T-cell (primary cell): ENCODE measurements at regions not wholly inside any gene's neighbourhood (a gene's known extent, or its start where the extent isn't known, plus 50 kb on each side); places are given as distances from the start of the nearest gene placed in this dataset.

Source experiments
- ATAC-seq, 4 experiments: fragments of 200-7000 bp in 3 of 4; fragments of 150-1000 bp in 1 of 4; cut with Tn5 transposase; replicated peaks in 1 of 4; 1 replicate in 3 of 4; 2 replicates in 1 of 4; pipeline ENCODE4 v1.10.0; 2021; ENCODE audit warnings: moderate library complexity in 3 of 4, mild to moderate bottlenecking in 2 of 4, moderate number of reproducible peaks in 1 of 4
- CTCF ChIA-PET, 2 donors: fragments of 300-600 bp; sonication (Branson Sonifier 250); formaldehyde crosslinking; loops; one replicate each; lab custom pipeline; 2022; ENCODE audit warnings: antibody characterized with exemption in 2 of 2; lab: Charles Lee
- POLR2A ChIA-PET, 2 donors: fragments of 300-600 bp; sonication (Branson Sonifier 250); formaldehyde crosslinking; loops; one replicate each; lab custom pipeline; 2022; ENCODE audit warnings: antibody characterized with exemption in 2 of 2; lab: Charles Lee
- DNase-seq, 35 experiments: peaks; one replicate each; pipeline versions ENCODE4 v3.0.0 to v3.0.0-alpha.2; 2013 to 2023
- H3K27ac ChIP-seq: one replicate; pipeline ENCODE4 v1.5.1; 2013; ENCODE audit warnings: low read length
- H3K27me3 ChIP-seq, 2 experiments: replicated peaks in 1 of 2; 1 replicate in 1 of 2; 2 replicates in 1 of 2; pipeline versions ENCODE4 v1.6.1 to v1.7.0; 2013; ENCODE audit warnings: low read length in 1 of 2, mixed read lengths in 1 of 2; ENCODE audit not compliant: control insufficient read depth in 2 of 2, insufficient read depth in 2 of 2; ENCODE audit errors: extremely low read depth in 1 of 2
- H3K36me3 ChIP-seq, 2 donors: 1 replicate in 1 of 2; 2 replicates in 1 of 2; pipeline versions ENCODE4 v1.6.1 to v1.7.0; 2013; ENCODE audit warnings: low read length in 1 of 2; ENCODE audit not compliant: control insufficient read depth in 2 of 2, insufficient read depth in 1 of 2; ENCODE audit errors: extremely low read depth in 1 of 2
- H3K4me1 ChIP-seq, 2 experiments: 1 replicate in 1 of 2; 2 replicates in 1 of 2; pipeline versions ENCODE4 v1.6.1 to v1.7.0; 2013; ENCODE audit warnings: low read length in 2 of 2, mixed read lengths in 1 of 2; ENCODE audit not compliant: insufficient read depth in 2 of 2, control insufficient read depth in 1 of 2; ENCODE audit errors: extremely low read depth in 1 of 2
- H3K4me3 ChIP-seq, 2 donors: 1 replicate in 1 of 2; 2 replicates in 1 of 2; pipeline versions ENCODE4 v1.5.1 to v1.7.0; 2013; ENCODE audit warnings: mild to moderate bottlenecking in 2 of 2, low read length in 1 of 2, moderate library complexity in 1 of 2; ENCODE audit not compliant: control insufficient read depth in 1 of 2; ENCODE audit errors: extremely low read depth in 1 of 2
- H3K9me3 ChIP-seq: 2 replicates; pipeline ENCODE4 v1.7.0; 2013
- H3K27ac Mint-ChIP-seq, 2 donors: one replicate each; pipeline ENCODE4 v1.8.0; 2020 to 2021; ENCODE audit warnings: mild to moderate bottlenecking in 2 of 2, mixed read lengths in 2 of 2
- H3K27me3 Mint-ChIP-seq, 2 donors: one replicate each; pipeline ENCODE4 v1.8.0; 2021 to 2022; ENCODE audit warnings: mixed read lengths in 2 of 2
- H3K36me3 Mint-ChIP-seq: one replicate; pipeline ENCODE4 v1.8.0; 2021; ENCODE audit warnings: mixed read lengths
- H3K4me1 Mint-ChIP-seq, 3 donors: one replicate each; pipeline ENCODE4 v1.8.0; 2020 to 2022; ENCODE audit warnings: mixed read lengths in 3 of 3, mild to moderate bottlenecking in 1 of 3
- H3K4me3 Mint-ChIP-seq, 3 donors: one replicate each; pipeline ENCODE4 v1.8.0; 2020 to 2022; ENCODE audit warnings: mild to moderate bottlenecking in 3 of 3, mixed read lengths in 3 of 3, moderate library complexity in 3 of 3
- H3K9me3 Mint-ChIP-seq, 3 donors: one replicate each; pipeline ENCODE4 v1.8.0; 2020 to 2022; ENCODE audit warnings: mixed read lengths in 3 of 3
- WGBS: methylation state at CpG from one replicate; pipeline ENCODE4 v1.1.5; 2013; ENCODE audit warnings: missing lambda C conversion rate; ENCODE audit not compliant: insufficient coverage; 5-methylcytosine and 5-hydroxymethylcytosine counted together

- no peak for ATAC-seq
- Histone ChIP-seq H3K27ac (no peak overlapping the region), H3K9me3 (no peaks in the 10 kb centered on the region), H3K27me3 (no peaks in the 10 kb centered on the region), H3K4me3 (no peak overlapping the region), H3K4me1 (no peaks in the 10 kb centered on the region), H3K36me3 (no peaks in the 10 kb centered on the region)
- Mint-ChIP-seq H3K9me3 (peaks cover 4 to 11% (median 5%) of the 10 kb centered on the region in 3 donors), H3K27ac (no peak overlapping the region), H3K4me1 (peaks cover 0 to 2% (median 0%) of the 10 kb centered on the region in 3 donors), H3K27me3 (peaks cover 0 to 3% of the 10 kb centered on the region in 2 donors), H3K4me3 (no peak overlapping the region), H3K36me3 (no peaks in the 10 kb centered on the region)
- DNase-seq, result no peak
- 98% methylated on average over 6 of the region's 14 CpGs for WGBS
- ChIA-PET POLR2A (no interaction called here), CTCF (no interaction called here)
Measured at GRCh38 chr9:134565316-134565915, 76.2 kb upstream of the COL5A1 start.

DNA sequence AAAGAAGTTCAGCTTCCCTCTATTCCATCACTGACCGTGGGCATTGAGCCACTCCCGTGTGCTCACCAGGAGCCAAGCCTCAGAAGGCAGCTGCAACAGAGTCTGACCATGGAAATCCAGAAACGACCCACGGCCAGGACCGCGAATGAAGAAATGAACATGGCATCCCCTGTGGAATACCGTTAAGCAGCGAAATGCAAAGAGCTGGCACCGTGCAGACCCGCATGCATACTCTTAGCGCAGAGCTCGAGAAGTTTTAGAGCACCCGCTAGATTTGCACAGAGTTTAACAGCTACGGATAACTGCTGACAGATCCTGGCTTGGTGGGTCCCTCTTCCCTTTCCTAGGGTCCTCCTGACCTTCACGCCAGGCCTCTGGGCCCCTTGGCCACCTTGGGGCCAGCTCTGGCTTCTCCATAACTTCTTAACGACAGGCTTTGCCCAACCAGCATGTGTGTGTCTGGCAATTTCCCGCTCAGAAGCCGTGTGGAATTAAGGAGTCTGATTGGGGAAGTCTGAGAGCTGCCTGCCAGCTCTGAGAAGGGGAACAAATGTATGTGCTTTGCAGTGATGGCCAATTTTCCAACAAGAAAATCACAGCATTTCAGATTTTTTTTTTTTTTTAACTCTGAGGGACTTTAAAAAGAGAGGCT, 75.3 kb upstream of the COL5A1 start:
- peaks cover 0 to 3% of the 10 kb centered on the region in 2 donors for H3K27me3 Mint-ChIP-seq
- no peak overlapping the region for H3K27ac ChIP-seq
- peaks cover 4 to 11% (median 5%) of the 10 kb centered on the region in 3 donors for H3K9me3 Mint-ChIP-seq
- DNase-seq, result peak in 1 of 35 experiments; percentile 17
- CTCF ChIA-PET, result no interaction called here
- no peaks in the 10 kb centered on the region for H3K36me3 Mint-ChIP-seq
- no peaks in the 10 kb centered on the region for H3K36me3 ChIP-seq
- no peak for ATAC-seq
- no peak overlapping the region for H3K4me3 ChIP-seq
- H3K4me1 Mint-ChIP-seq, result no peaks in the 10 kb centered on the region
- WGBS, result 92% methylated on average over 14 of the region's 18 CpGs
- POLR2A ChIA-PET, result interaction anchor here in 1 of 2 donors (0.7 kb wide), 1 partner anchor 88 kb away, joined by 3 read pairs; no protein-coding TSS in a partner anchor
- H3K4me3 Mint-ChIP-seq, result no peak overlapping the region
- H3K27me3 ChIP-seq, result no peaks in the 10 kb centered on the region
- no peaks in the 10 kb centered on the region for H3K9me3 ChIP-seq
- H3K4me1 ChIP-seq, result no peaks in the 10 kb centered on the region
- H3K27ac Mint-ChIP-seq, result no peak overlapping the region

GRCh38 chr9:134566936-134567335, 74.7 kb upstream of the COL5A1 start:
- DNase-seq, result peak in 1 of 35 experiments; percentile 19

GRCh38 chr9:134568116-134568515, 73.5 kb upstream of the COL5A1 start:
- H3K27me3 Mint-ChIP-seq, result peaks cover 0 to 3% of the 10 kb centered on the region in 2 donors
- Histone ChIP-seq H3K4me3 (no peak overlapping the region), H3K27me3 (no peaks in the 10 kb centered on the region), H3K4me1 (no peaks in the 10 kb centered on the region), H3K36me3 (no peaks in the 10 kb centered on the region), H3K9me3 (no peaks in the 10 kb centered on the region), H3K27ac (no peak overlapping the region)
- H3K27ac Mint-ChIP-seq, result no peak overlapping the region
- ATAC-seq (no peak), DNase-seq (peak in 1 of 35 experiments; percentile 7)
- ChIA-PET POLR2A (no interaction called here), CTCF (no interaction called here)
- no peak overlapping the region for H3K4me3 Mint-ChIP-seq
- H3K9me3 Mint-ChIP-seq, result peaks cover 4 to 11% (median 5%) of the 10 kb centered on the region in 3 donors
- no peaks in the 10 kb centered on the region for H3K4me1 Mint-ChIP-seq
- WGBS, result 69% methylated on average over 2 of the region's 5 CpGs
- H3K36me3 Mint-ChIP-seq, result no peaks in the 10 kb centered on the region

More at GRCh38 chr9:134566936-134567335, 74.7 kb upstream of the COL5A1 start:
- H3K36me3 Mint-ChIP-seq, result no peaks in the 10 kb centered on the region
- H3K4me3 Mint-ChIP-seq, result no peak overlapping the region
- Histone ChIP-seq H3K36me3 (no peaks in the 10 kb centered on the region), H3K27me3 (no peaks in the 10 kb centered on the region), H3K4me3 (no peak overlapping the region), H3K9me3 (no peaks in the 10 kb centered on the region), H3K4me1 (no peaks in the 10 kb centered on the region), H3K27ac (no peak overlapping the region)
- CTCF ChIA-PET, result no interaction called here
- peaks cover 4 to 11% (median 5%) of the 10 kb centered on the region in 3 donors for H3K9me3 Mint-ChIP-seq
- no peak overlapping the region for H3K27ac Mint-ChIP-seq
- H3K4me1 Mint-ChIP-seq, result no peaks in the 10 kb centered on the region
- WGBS, result 80% methylated on average over 3 of the region's 5 CpGs
- POLR2A ChIA-PET, result no interaction called here
- peaks cover 0 to 3% of the 10 kb centered on the region in 2 donors for H3K27me3 Mint-ChIP-seq
- ATAC-seq, result no peak

DNA sequence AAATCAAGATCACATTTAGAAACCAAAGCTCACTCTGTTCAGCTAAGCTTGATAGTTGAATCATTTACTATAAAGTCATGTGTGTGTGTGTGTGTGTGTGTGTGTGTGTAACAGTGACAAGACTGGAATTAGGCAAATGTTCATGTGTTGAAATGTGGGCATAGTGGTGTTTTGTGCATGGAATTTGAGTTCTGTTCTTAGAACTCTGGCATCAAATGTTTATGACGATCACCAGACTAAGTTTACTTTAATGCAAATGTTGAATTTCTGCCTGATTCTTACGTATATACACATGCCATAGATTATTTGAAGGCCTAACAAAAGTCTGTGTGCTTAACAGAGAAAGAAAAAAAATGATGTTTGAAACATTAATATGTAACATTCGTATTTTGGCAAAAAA, 72.8 kb upstream of the COL5A1 start:
- no peaks in the 10 kb centered on the region for H3K27me3 Mint-ChIP-seq
- DNase-seq (no peak), ATAC-seq (no peak)
- Histone ChIP-seq H3K27ac (no peak overlapping the region), H3K4me1 (no peaks in the 10 kb centered on the region), H3K36me3 (no peaks in the 10 kb centered on the region), H3K27me3 (no peaks in the 10 kb centered on the region), H3K4me3 (no peak overlapping the region), H3K9me3 (no peaks in the 10 kb centered on the region)
- ChIA-PET POLR2A (no interaction called here), CTCF (no interaction called here)
- no peaks in the 10 kb centered on the region for H3K4me1 Mint-ChIP-seq
- H3K9me3 Mint-ChIP-seq, result peaks cover 4 to 11% (median 5%) of the 10 kb centered on the region in 3 donors
- H3K27ac Mint-ChIP-seq, result no peak overlapping the region
- no CpG with 5 or more reads among the region's 3 CpGs for WGBS
- no peak overlapping the region for H3K4me3 Mint-ChIP-seq
- H3K36me3 Mint-ChIP-seq, result no peaks in the 10 kb centered on the region

DNA sequence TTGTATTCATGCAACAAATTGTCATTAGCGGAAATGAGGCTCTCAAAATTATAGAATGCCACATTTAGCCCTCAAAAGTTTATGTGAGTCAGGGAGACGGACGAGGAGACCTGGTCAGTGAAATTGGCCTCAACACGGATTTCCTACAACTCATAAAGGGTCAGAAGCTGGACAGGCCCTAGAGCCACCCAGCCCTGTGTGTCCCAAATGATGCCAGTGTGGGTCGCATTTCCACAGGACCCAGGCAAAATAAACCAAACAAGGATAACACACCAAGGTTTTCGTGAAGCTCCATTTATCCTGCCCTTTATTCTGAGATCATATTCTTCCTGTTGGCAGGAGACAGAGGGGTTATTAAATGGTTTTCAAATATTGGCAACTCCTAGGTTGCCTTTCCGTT, 72.0 kb upstream of the COL5A1 start:
- WGBS, result 72% methylated on average over 3 of the region's 7 CpGs
- no peaks in the 10 kb centered on the region for H3K27me3 Mint-ChIP-seq
- no peaks in the 10 kb centered on the region for H3K4me1 Mint-ChIP-seq
- Histone ChIP-seq H3K4me3 (no peak overlapping the region), H3K4me1 (no peaks in the 10 kb centered on the region), H3K27me3 (peaks cover 0 to under 1% of the 10 kb centered on the region in 2 experiments), H3K9me3 (no peaks in the 10 kb centered on the region), H3K27ac (no peak overlapping the region), H3K36me3 (no peaks in the 10 kb centered on the region)
- ChIA-PET POLR2A (no interaction called here), CTCF (no interaction called here)
- ATAC-seq (no peak), DNase-seq (no peak)
- peaks cover 4 to 11% (median 5%) of the 10 kb centered on the region in 3 donors for H3K9me3 Mint-ChIP-seq
- H3K36me3 Mint-ChIP-seq, result no peaks in the 10 kb centered on the region
- no peak overlapping the region for H3K27ac Mint-ChIP-seq
- no peak overlapping the region for H3K4me3 Mint-ChIP-seq
